ENCODE measurements at regions not wholly inside any gene's neighbourhood (a gene's known extent, or its start where the extent isn't known, plus 50 kb on each side); places are given as distances from the start of the nearest gene placed in this dataset.

DNA sequence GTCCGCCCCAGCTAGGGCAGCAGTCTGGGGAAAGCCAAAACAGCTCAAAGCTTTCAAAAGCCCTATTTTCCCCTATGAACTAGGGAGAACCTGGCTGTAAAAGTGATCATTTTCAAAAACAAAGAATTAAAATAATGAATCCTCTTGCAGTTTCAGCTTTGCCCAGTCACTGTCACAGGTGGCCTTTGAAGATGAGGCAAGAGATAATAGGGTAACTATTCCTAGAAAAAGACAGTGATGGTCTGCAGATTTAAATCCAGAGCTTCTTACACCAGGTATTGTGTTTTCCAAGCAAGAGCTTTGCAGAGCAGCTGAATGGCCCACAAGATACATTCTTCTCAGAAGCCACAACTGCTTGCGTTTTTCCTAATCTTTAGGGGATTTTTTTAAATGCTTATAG is 80.2 kb upstream of the NUDT4 start:
- 86 to 90% methylated on average over 2 of the region's 2 CpGs for WGBS, 2 donors
- Histone ChIP-seq H3K4me3 (no peak overlapping the region), H3K27me3 (no peaks in the 10 kb centered on the region), H3K9me3 (no peaks in the 10 kb centered on the region), H3K27ac (peak overlapping the region in 1 of 4 donors; percentile 0), H3K4me1 (peaks cover 0 to 6% (median 0%) of the 10 kb centered on the region in 4 donors), H3K36me3 (no peaks in the 10 kb centered on the region)
- TF ChIP-seq POLR2A (IDR thresholded peaks at IDR 0.05) (no peak), EP300 (IDR thresholded peaks at IDR 0.05) (no peak)
- TF ChIP-seq, protein P1, sequence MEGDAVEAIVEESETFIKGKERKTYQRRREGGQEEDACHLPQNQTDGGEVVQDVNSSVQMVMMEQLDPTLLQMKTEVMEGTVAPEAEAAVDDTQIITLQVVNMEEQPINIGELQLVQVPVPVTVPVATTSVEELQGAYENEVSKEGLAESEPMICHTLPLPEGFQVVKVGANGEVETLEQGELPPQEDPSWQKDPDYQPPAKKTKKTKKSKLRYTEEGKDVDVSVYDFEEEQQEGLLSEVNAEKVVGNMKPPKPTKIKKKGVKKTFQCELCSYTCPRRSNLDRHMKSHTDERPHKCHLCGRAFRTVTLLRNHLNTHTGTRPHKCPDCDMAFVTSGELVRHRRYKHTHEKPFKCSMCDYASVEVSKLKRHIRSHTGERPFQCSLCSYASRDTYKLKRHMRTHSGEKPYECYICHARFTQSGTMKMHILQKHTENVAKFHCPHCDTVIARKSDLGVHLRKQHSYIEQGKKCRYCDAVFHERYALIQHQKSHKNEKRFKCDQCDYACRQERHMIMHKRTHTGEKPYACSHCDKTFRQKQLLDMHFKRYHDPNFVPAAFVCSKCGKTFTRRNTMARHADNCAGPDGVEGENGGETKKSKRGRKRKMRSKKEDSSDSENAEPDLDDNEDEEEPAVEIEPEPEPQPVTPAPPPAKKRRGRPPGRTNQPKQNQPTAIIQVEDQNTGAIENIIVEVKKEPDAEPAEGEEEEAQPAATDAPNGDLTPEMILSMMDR (IDR thresholded peaks at IDR 0.05): no peak
- no peak for DNase-seq (ENCODE audit: low spot score in 2 of 2)

DNA sequence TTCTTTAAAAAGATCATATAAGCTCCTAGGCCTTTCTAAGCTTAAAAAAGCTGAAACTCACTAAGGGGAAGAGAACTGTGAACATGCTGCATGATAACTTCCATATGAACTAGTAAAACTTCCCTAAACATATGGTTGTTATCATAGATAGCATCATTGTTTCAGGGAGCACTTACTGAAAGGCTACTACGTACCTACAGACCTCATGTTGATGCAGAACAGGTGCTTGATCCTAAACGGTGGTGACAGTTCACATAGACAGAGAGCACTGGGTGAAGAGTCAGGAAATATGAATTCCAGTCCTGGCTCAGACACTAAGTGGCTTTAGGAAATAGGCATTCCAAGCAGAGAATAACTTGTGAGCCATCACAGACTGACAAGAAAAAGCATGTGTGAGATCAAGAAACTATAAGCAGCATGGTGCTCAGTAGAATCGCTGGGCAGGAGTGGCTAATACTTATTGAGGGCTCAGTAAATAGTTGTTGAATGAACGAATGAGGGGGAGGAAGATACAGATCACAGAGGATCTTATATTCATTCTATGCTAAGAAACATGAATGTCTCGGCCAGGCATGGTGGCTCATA is 78.4 kb upstream of the NUDT4 start:
- Histone ChIP-seq H3K9me3 (no peaks in the 10 kb centered on the region), H3K27ac (no peak overlapping the region), H3K4me3 (no peak overlapping the region), H3K27me3 (no peaks in the 10 kb centered on the region), H3K4me1 (peaks cover 0 to 9% (median 0%) of the 10 kb centered on the region in 4 donors), H3K36me3 (no peaks in the 10 kb centered on the region)
- TF ChIP-seq POLR2A (IDR thresholded peaks at IDR 0.05) (no peak), EP300 (IDR thresholded peaks at IDR 0.05) (no peak)
- TF ChIP-seq, protein P1 (IDR thresholded peaks at IDR 0.05): no peak
- WGBS, 2 donors: 66 to 79% methylated on average over 5 of the region's 5 CpGs
- no peak for DNase-seq (ENCODE audit: low spot score in 2 of 2)

- peaks cover 0 to 2% (median 0%) of the 10 kb centered on the region in 4 donors for H3K9me3 ChIP-seq
- TF ChIP-seq EP300 (IDR thresholded peaks at IDR 0.05) (no peak), POLR2A (IDR thresholded peaks at IDR 0.05) (no peak)
- TF ChIP-seq, protein P1 (IDR thresholded peaks at IDR 0.05): no peak
- H3K4me1 ChIP-seq: peaks cover 0 to 9% (median 0%) of the 10 kb centered on the region in 4 donors
- H3K27ac ChIP-seq: no peak overlapping the region
- DNase-seq (ENCODE audit: low spot score in 2 of 2): no peak
- WGBS, 2 donors: 60 to 71% methylated on average over 2 of the region's 2 CpGs
- no peaks in the 10 kb centered on the region for H3K36me3 ChIP-seq
- no peaks in the 10 kb centered on the region for H3K27me3 ChIP-seq
- H3K4me3 ChIP-seq: no peak overlapping the region
Observed at GRCh38 chr12:93300611-93301021, 77.1 kb upstream of the NUDT4 start.

DNA sequence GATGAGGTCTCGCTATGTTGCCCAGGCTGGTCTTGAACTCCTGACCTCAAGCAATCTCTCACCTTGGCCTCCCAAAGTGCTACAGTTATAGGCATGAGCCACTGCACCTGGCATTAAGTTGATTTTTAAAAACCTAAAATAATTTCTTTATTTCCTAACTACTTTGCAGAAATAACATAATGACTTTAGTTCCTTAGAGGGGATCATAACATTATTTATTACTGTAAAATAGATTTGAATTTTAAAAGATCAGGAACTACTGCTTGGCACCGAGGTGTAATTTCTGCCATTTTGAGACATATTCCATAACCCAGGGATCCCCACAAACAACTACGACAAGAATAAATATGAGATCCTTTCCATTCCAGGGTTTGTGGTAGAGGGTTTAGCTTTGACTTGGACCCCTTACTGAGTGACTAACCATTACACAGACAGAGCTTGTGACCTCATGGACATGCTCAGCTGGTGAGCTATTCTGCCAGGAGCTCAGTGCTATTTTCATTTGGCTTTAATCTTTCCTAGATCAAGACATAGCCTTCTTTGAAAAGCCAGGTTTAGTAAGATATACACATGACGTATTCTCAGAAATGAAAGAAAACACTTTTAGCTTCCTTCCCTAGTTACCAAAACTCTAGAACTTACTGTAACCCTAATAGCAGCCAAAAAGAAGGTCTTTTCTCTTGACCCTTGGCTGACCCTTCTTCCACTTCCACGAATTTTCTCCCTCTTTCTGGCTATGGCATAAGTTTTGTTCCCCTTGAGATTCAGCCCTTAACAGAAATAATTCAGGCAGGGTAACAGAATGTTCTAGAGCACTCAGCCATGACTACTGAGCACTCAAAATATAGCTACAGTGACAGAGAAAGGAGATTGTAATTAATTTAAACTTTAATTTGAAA is 75.1 kb upstream of the NUDT4 start:
- peaks cover 0 to 15% (median 2%) of the 10 kb centered on the region in 4 donors for H3K9me3 ChIP-seq
- no peak overlapping the region for H3K4me3 ChIP-seq
- no peaks in the 10 kb centered on the region for H3K36me3 ChIP-seq
- TF ChIP-seq EP300 (IDR thresholded peaks at IDR 0.05): peak; percentile 74 to 94
- TF ChIP-seq, protein P1 (IDR thresholded peaks at IDR 0.05): no peak
- TF ChIP-seq POLR2A (IDR thresholded peaks at IDR 0.05): no peak
- H3K27ac ChIP-seq: peak overlapping the region in 3 of 4 donors; percentile 8 to 80 (median 68)
- H3K27me3 ChIP-seq: no peaks in the 10 kb centered on the region
- peak in 1 of 2 donors; percentile 61 for DNase-seq (ENCODE audit: low spot score in 2 of 2)
- H3K4me1 ChIP-seq: peaks cover 0 to 9% (median 0%) of the 10 kb centered on the region in 4 donors
- 51 to 53% methylated on average over 5 of the region's 5 CpGs for WGBS, 2 donors

GRCh38 chr12:93306636-93307035 is 71.1 kb upstream of the NUDT4 start:
- Histone ChIP-seq H3K4me1 (peaks cover 0 to 9% (median 0%) of the 10 kb centered on the region in 4 donors), H3K27me3 (no peaks in the 10 kb centered on the region), H3K4me3 (no peak overlapping the region), H3K27ac (no peak overlapping the region), H3K9me3 (peaks cover 0 to 15% (median 2%) of the 10 kb centered on the region in 4 donors), H3K36me3 (no peaks in the 10 kb centered on the region)
- no peak for DNase-seq (ENCODE audit: low spot score in 2 of 2)
- no peak for TF ChIP-seq EP300 (IDR thresholded peaks at IDR 0.05)
- TF ChIP-seq, protein P1 (IDR thresholded peaks at IDR 0.05): no peak

All from tibial nerve (tissue), 4 donors.